Tibial artery (tissue), 4 donors: ENCODE measurements at regions not wholly inside any gene's neighbourhood (a gene's known extent, or its start where the extent isn't known, plus 50 kb on each side); places are given as distances from the start of the nearest gene placed in this dataset.

Experiments
- DNase-seq, 2 donors: peaks; one replicate each; pipeline ENCODE4 v3.0.0-alpha.2; 2019
- H3K27ac ChIP-seq, 2 donors: fragments of 200-600 bp; sonication (generic) in 1 of 2; 1 replicate in 1 of 2; 2 replicates in 1 of 2; pipeline ENCODE4 v1.5.1; 2018 to 2019; ENCODE audit warnings: mild to moderate bottlenecking in 1 of 2
- H3K27me3 ChIP-seq, 2 donors: fragments of 200-600 bp; sonication (generic) in 1 of 2; one replicate each; pipeline versions ENCODE4 v1.5.1 to v1.6.0; 2016 to 2019
- H3K36me3 ChIP-seq, 3 donors: fragments of 200-600 bp; sonication (generic) in 2 of 3; one replicate each; pipeline ENCODE4 v1.5.1; 2016 to 2019; ENCODE audit warnings: mild to moderate bottlenecking in 2 of 3
- H3K4me1 ChIP-seq, 4 donors: fragments of 200-600 bp; sonication (generic) in 2 of 4; 1 replicate in 3 of 4; 2 replicates in 1 of 4; pipeline ENCODE4 v1.5.1; 2016 to 2019
- H3K4me3 ChIP-seq, 2 donors: fragments of 200-600 bp; sonication (generic) in 1 of 2; 1 replicate in 1 of 2; 2 replicates in 1 of 2; pipeline ENCODE4 v1.5.1; 2018 to 2019; ENCODE audit warnings: mild to moderate bottlenecking in 2 of 2
- H3K9me3 ChIP-seq, 3 donors: fragments of 200-600 bp; sonication (generic) in 1 of 3; one replicate each; pipeline ENCODE4 v1.5.1; 2016 to 2019
- CTCF ChIP-seq, 2 experiments: fragments of 200-600 bp in 1 of 2; fragments of 450-650 bp in 1 of 2; IDR thresholded peaks; one replicate each; pipeline ENCODE4 v1.5.1; 2017 to 2019; ENCODE audit warnings: antibody characterized with exemption in 2 of 2, mild to moderate bottlenecking in 1 of 2, moderate library complexity in 1 of 2
- intact Hi-C: fragments of 100-400 bp; cut with DNase I; formaldehyde crosslinking; loops from one replicate; pipeline ENCODE4 v1.15.0; 2023; ENCODE audit warnings: low total_unique reads

GRCh38 chr3:193754719-193755118 is 161.7 kb downstream of the OPA1 start:
- H3K9me3 ChIP-seq: peaks cover 0 to 24% (median 8%) of the 10 kb centered on the region in 3 donors
- no peak for TF ChIP-seq CTCF (IDR thresholded peaks at IDR 0.05)
- no peak for DNase-seq

GRCh38 chr3:193756536-193756935 is 163.5 kb downstream of the OPA1 start:
- Histone ChIP-seq H3K4me3 (no peak overlapping the region), H3K36me3 (no peaks in the 10 kb centered on the region), H3K4me1 (no peaks in the 10 kb centered on the region), H3K27ac (no peak overlapping the region), H3K9me3 (peaks cover 0 to 24% (median 8%) of the 10 kb centered on the region in 3 donors), H3K27me3 (peaks cover 0 to 2% of the 10 kb centered on the region in 2 donors)
- TF ChIP-seq CTCF (IDR thresholded peaks at IDR 0.05): no peak
- no peak for DNase-seq
- intact Hi-C loops: no loop called here

More at GRCh38 chr3:193754719-193755118, 161.7 kb downstream of the OPA1 start:
- Histone ChIP-seq H3K27me3 (peaks cover 0 to 2% of the 10 kb centered on the region in 2 donors), H3K4me3 (no peak overlapping the region), H3K27ac (no peak overlapping the region), H3K4me1 (no peaks in the 10 kb centered on the region), H3K36me3 (no peaks in the 10 kb centered on the region)
- intact Hi-C loops: no loop called here

- no peak for TF ChIP-seq CTCF (IDR thresholded peaks at IDR 0.05)
- Histone ChIP-seq H3K27me3 (peaks cover 0 to 2% of the 10 kb centered on the region in 2 donors), H3K4me3 (no peak overlapping the region), H3K4me1 (no peaks in the 10 kb centered on the region), H3K36me3 (no peaks in the 10 kb centered on the region), H3K9me3 (peaks cover 0 to 24% (median 8%) of the 10 kb centered on the region in 3 donors), H3K27ac (no peak overlapping the region)
- intact Hi-C loops: no loop called here
- no peak for DNase-seq
Measured at GRCh38 chr3:193757457-193757856, 164.4 kb downstream of the OPA1 start.

- Histone ChIP-seq H3K36me3 (no peaks in the 10 kb centered on the region), H3K4me3 (no peak overlapping the region), H3K27ac (no peak overlapping the region), H3K27me3 (no peaks in the 10 kb centered on the region), H3K4me1 (no peaks in the 10 kb centered on the region), H3K9me3 (peaks cover 0 to 14% (median 6%) of the 10 kb centered on the region in 3 donors)
- TF ChIP-seq CTCF (IDR thresholded peaks at IDR 0.05): no peak
- no peak for DNase-seq
- intact Hi-C loops: no loop called here
Measured at GRCh38 chr3:193761969-193762368, 169.0 kb downstream of the OPA1 start.

GRCh38 chr3:193762657-193763056 is 169.6 kb downstream of the OPA1 start:
- H3K27ac ChIP-seq: no peak overlapping the region
- no peaks in the 10 kb centered on the region for H3K4me1 ChIP-seq
- no peak for DNase-seq
- no peaks in the 10 kb centered on the region for H3K36me3 ChIP-seq
- no peak for TF ChIP-seq CTCF (IDR thresholded peaks at IDR 0.05)
- peaks cover 0 to 7% (median 0%) of the 10 kb centered on the region in 3 donors for H3K9me3 ChIP-seq
- intact Hi-C loops: no loop called here
- H3K27me3 ChIP-seq: no peaks in the 10 kb centered on the region
- H3K4me3 ChIP-seq: no peak overlapping the region

- Histone ChIP-seq H3K9me3 (no peaks in the 10 kb centered on the region), H3K36me3 (no peaks in the 10 kb centered on the region), H3K4me3 (no peak overlapping the region), H3K27me3 (no peaks in the 10 kb centered on the region), H3K4me1 (no peaks in the 10 kb centered on the region), H3K27ac (no peak overlapping the region)
- no peak for TF ChIP-seq CTCF (IDR thresholded peaks at IDR 0.05)
- DNase-seq: no peak
- intact Hi-C loops: no loop called here
Measured at GRCh38 chr3:193764959-193765358, 172.0 kb downstream of the OPA1 start.
